ENCODE measurements at regions not wholly inside any gene's neighbourhood (a gene's known extent, or its start where the extent isn't known, plus 50 kb on each side); places are given as distances from the start of the nearest gene placed in this dataset.
"Not testable (repeated sequence)": the region's sequence is repeated elsewhere in the genome, so short reads cannot be mapped to it uniquely, and the experiment has no call there.

- TF ChIP-seq ZNF274 (IDR thresholded peaks at IDR 0.05; ENCODE audit: low read depth, low read length) = no peak
- H3K4me3 ChIP-seq (ENCODE audit: low read length) = no peak overlapping the region
These were observed 231.1 kb upstream of the RUNX1 start for GRCh38 chr21:35280231-35280630.

GRCh38 chr21:35275776-35276175 lies 226.7 kb upstream of the RUNX1 start:
- no peak for TF ChIP-seq ZNF274 (IDR thresholded peaks at IDR 0.05; ENCODE audit: low read depth, low read length)
- H3K4me3 ChIP-seq (ENCODE audit: low read length) = no peak overlapping the region

GRCh38 chr21:35274923-35275322 lies 225.8 kb upstream of the RUNX1 start:
- no peak for TF ChIP-seq ZNF274 (IDR thresholded peaks at IDR 0.05; ENCODE audit: low read depth, low read length)
- no peak overlapping the region for H3K4me3 ChIP-seq (ENCODE audit: low read length)

- no peak for TF ChIP-seq ZNF274 (IDR thresholded peaks at IDR 0.05; ENCODE audit: low read depth, low read length)
- no peak overlapping the region for H3K4me3 ChIP-seq (ENCODE audit: low read length)
These were observed 225.0 kb upstream of the RUNX1 start for GRCh38 chr21:35274090-35274489.

DNA sequence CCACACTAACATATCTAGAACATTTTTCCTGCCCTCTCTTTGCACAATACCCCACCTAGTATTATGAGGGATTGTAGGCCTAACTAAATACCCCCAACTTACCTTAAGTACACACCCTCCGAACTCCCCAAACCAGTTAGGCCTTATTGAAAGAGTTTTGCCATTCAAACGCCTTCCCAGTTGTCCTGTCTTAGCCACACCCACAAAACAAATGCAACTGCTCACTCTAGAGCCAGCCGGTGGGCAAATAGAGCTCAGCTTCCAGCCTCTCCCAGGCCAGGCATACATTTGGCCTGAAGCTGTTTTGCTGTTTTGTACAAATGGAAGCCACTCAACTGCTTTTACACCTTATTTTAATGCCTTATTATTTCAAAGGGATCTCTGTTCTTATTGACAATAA lies 224.2 kb upstream of the RUNX1 start:
- H3K4me3 ChIP-seq (ENCODE audit: low read length) = no peak overlapping the region
- TF ChIP-seq ZNF274 (IDR thresholded peaks at IDR 0.05; ENCODE audit: low read depth, low read length) = no peak

DNA sequence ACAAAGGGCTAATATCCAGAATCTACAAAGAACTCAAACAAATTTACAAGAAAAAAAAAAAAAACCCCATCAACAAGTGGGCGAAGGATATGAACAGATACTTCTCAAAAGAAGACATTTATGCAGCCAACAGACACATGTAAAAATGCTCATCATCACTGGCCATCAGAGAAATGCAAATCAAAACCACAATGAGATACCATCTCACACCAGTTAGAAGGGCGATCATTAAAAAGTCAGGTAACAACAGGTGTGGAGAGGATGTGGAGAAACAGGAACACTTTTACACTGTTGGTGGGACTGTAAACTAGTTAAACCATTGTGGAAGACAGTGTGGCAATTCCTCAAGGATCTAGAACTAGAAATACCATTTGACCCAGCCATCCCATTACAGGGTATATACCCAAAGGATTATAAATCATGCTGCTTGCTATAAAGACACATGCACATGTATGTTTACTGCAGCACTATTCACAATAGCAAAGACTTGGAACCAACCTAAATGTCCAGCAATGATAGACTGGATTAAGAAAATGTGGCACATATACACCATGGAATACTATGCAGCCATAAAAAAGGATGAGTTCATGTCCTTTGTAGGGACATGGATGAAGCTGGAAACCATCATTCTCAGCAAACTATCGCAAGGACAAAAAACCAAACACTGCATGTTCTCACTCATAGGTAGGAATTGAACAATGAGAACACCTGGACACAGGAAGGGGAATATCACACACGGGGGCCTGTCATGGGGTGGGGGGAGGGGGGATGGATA lies 222.4 kb upstream of the RUNX1 start:
- not testable (repeated sequence) for H3K4me3 ChIP-seq (ENCODE audit: low read length)

GRCh38 chr21:35268817-35269216 lies 219.7 kb upstream of the RUNX1 start:
- TF ChIP-seq ZNF274 (IDR thresholded peaks at IDR 0.05; ENCODE audit: low read depth, low read length) = no peak
- H3K4me3 ChIP-seq (ENCODE audit: low read length) = no peak overlapping the region

DNA sequence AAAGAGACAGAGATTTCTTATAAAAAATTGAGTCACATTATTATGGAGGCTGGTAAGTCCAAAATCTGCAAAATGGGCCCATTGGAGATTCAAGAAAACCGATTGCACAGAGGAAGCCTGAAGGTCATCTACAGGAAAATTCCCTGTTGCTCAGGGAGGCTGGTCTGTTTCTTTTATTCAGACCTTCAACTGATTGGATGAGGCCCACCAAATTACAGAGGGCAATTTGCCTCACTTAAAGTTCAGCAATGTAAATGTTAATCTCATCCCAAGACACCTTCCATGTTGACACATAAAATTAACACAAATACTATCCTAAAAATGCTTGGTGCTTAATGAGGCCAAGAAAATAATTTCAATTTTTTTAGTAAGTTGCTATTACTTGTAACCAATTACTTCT lies 219.2 kb upstream of the RUNX1 start:
- no peak overlapping the region for H3K4me3 ChIP-seq (ENCODE audit: low read length)
- no peak for TF ChIP-seq ZNF274 (IDR thresholded peaks at IDR 0.05; ENCODE audit: low read depth, low read length)

- no peak overlapping the region for H3K4me3 ChIP-seq (ENCODE audit: low read length)
- no peak for TF ChIP-seq ZNF274 (IDR thresholded peaks at IDR 0.05; ENCODE audit: low read depth, low read length)
These were observed 217.4 kb upstream of the RUNX1 start for GRCh38 chr21:35266546-35266945.

DNA sequence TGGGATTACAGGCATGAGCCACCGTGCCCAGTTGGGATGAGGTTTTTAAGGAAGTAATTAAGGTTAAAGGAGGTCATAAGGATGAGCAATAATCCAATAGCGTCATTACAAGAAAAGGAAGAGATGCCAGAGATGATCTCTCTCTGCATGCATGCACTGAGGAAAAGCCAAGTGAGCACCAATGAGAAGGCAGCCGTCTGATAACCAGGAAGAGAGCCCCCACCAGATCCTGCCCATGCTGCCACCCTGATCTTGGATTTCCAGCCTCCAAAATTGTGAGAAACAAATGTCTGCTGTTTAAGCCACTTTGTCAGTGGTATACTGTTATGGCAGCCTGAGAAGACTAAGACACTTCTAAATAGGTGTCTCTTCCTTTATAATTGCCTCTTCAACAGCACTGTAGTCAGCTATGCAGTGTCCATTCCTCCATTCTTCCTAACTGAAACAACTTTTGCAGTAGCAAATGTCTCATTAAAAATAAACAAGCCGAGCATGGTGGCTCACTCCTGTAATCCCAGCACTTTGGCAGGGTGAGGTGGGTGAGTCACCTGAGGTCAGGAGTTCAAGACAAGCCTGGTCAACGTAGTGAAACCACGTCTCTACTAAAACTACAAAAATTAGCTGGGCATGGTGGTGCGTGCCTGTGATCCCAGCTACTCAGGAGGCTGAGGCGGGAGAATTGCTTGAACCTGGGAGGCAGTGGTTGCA lies 216.2 kb upstream of the RUNX1 start:
- no peak for TF ChIP-seq ZNF274 (IDR thresholded peaks at IDR 0.05; ENCODE audit: low read depth, low read length)
- H3K4me3 ChIP-seq (ENCODE audit: low read length) = no peak overlapping the region

DNA sequence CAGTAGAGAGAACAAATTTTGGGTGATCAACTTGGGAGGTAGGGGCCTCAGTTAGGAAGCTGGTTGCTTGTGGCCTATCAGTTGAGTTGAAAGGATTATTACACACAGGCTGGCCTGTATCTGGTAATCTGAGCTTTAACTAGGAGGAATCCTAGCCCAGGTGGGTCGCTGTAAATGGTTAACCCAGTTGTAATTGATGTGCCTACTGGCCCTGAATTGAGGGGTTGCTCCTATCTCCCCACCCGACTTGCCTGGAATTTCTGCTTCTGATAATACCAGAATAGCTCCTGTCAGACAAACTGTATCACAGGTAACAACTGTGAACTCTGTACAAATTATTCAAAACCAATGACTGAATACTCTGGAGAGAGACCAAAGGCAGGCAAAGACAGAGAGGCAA lies 210.4 kb upstream of the RUNX1 start:
- TF ChIP-seq ZNF274 (IDR thresholded peaks at IDR 0.05; ENCODE audit: low read depth, low read length) = no peak
- H3K4me3 ChIP-seq (ENCODE audit: low read length) = no peak overlapping the region

DNA sequence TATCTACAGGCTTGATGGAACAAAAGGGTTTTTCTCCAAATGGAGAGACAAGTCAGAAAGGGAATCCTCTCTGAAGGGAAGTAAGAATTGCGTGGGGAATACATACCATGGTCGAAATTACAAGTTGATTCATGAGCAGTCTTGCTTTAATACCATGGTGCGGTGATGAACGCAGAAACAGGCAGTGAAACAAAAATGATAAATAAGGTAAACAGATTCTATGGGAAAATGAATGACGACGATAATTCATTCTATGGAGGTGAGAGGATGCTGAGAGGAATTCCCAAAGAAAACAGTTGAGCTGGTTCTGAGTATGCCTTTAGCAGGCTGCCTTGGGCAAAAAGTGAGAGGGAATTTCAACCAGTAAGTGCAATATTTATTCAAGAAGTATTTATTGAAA lies 209.4 kb upstream of the RUNX1 start:
- TF ChIP-seq ZNF274 (IDR thresholded peaks at IDR 0.05; ENCODE audit: low read depth, low read length) = no peak
- no peak overlapping the region for H3K4me3 ChIP-seq (ENCODE audit: low read length)

GRCh38 chr21:35257413-35257812 lies 208.3 kb upstream of the RUNX1 start:
- H3K4me3 ChIP-seq (ENCODE audit: low read length) = no peak overlapping the region
- TF ChIP-seq ZNF274 (IDR thresholded peaks at IDR 0.05; ENCODE audit: low read depth, low read length) = no peak

GRCh38 chr21:35256468-35256988 lies 207.4 kb upstream of the RUNX1 start:
- TF ChIP-seq ZNF274 (IDR thresholded peaks at IDR 0.05; ENCODE audit: low read depth, low read length) = no peak
- H3K4me3 ChIP-seq (ENCODE audit: low read length) = no peak overlapping the region

DNA sequence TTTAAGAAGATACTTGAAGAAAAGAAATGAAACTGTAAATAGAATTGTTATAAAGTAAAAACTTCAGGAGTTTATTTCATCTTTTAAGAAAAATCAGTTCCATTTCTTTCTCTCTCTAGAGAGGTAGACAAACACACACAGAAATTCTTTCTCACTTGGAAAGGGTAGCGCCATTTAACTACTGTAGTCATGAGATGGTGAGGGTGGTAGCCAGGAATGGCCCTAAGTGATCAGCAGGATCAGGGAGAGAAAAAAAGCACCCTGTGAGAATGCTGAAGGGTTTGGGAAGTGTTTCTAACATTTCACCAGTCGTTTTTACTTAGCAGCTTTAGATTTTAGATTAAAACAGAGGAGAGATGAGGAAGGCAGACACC lies 205.7 kb upstream of the RUNX1 start:
- no peak for TF ChIP-seq ZNF274 (IDR thresholded peaks at IDR 0.05; ENCODE audit: low read depth, low read length)
- no peak overlapping the region for H3K4me3 ChIP-seq (ENCODE audit: low read length)

All from GM08714 (cell line).